DND-41 (cell line): ENCODE measurements at regions not wholly inside any gene's neighbourhood (a gene's known extent, or its start where the extent isn't known, plus 50 kb on each side); places are given as distances from the start of the nearest gene placed in this dataset.

Experiments used
- CTCF ChIP-seq: IDR thresholded peaks from 2 replicates; pipeline ENCODE4 v1.5.1; 2012; ENCODE audit warnings: borderline replicate concordance, low read length, moderate library complexity, mild to moderate bottlenecking; ENCODE audit not compliant: poor library complexity, severe bottlenecking; ENCODE audit errors: extremely low read depth
- EZH2 ChIP-seq: IDR thresholded peaks from 3 replicates; pipeline ENCODE4 v1.6.1; 2012; ENCODE audit warnings: borderline replicate concordance, low read depth, mild to moderate bottlenecking, moderate library complexity, low read length, inconsistent platforms; ENCODE audit not compliant: severe bottlenecking

- TF ChIP-seq CTCF (no peak), EZH2 (no peak)
Measured at GRCh38 chr7:4616116-4616515, 66.0 kb upstream of the FOXK1 start.
